NT2/D1 (cell line): ENCODE measurements at regions not wholly inside any gene's neighbourhood (a gene's known extent, or its start where the extent isn't known, plus 50 kb on each side); places are given as distances from the start of the nearest gene placed in this dataset.

Source experiments
- DNase-seq: peaks from one replicate; pipeline ENCODE4 v3.0.0-alpha.2; 2011; ENCODE audit warnings: low read depth, low spot score
- H3K27me3 ChIP-seq: 2 replicates; pipeline ENCODE4 v1.6.0; 2011; ENCODE audit warnings: mild to moderate bottlenecking; ENCODE audit not compliant: insufficient read length, insufficient read depth
- H3K36me3 ChIP-seq: 2 replicates; pipeline ENCODE4 v1.6.1; 2011; ENCODE audit warnings: mild to moderate bottlenecking, low read length, mixed read lengths; ENCODE audit not compliant: insufficient read depth, insufficient read length
- H3K4me1 ChIP-seq: 2 replicates; pipeline ENCODE4 v1.5.1; 2011; ENCODE audit not compliant: insufficient read depth, insufficient read length
- H3K4me3 ChIP-seq: 2 replicates; pipeline ENCODE4 v1.5.1; 2011; ENCODE audit warnings: low read depth; ENCODE audit not compliant: insufficient read length
- H3K9ac ChIP-seq: 2 replicates; pipeline ENCODE4 v1.6.0; 2011; ENCODE audit warnings: low read depth; ENCODE audit not compliant: insufficient read length
- H3K9me3 ChIP-seq: 2 replicates; pipeline ENCODE4 v1.5.1; 2011; ENCODE audit warnings: mild to moderate bottlenecking, low read length; ENCODE audit not compliant: insufficient read depth
- SUZ12 ChIP-seq: IDR thresholded peaks from 2 replicates; pipeline ENCODE4 v1.6.1; 2011; ENCODE audit not compliant: insufficient read length, insufficient read depth; ENCODE audit errors: extremely low read depth
- YY1 ChIP-seq: IDR thresholded peaks from 2 replicates; pipeline ENCODE4 v1.6.1; 2011; ENCODE audit not compliant: insufficient read length, insufficient read depth
- ZNF274 ChIP-seq: IDR thresholded peaks from 2 replicates; pipeline ENCODE4 v1.6.1; 2011; ENCODE audit warnings: mild to moderate bottlenecking, low read depth, low read length

- TF ChIP-seq SUZ12 = no peak
- TF ChIP-seq YY1 = no peak
- TF ChIP-seq ZNF274 = no peak
- no peaks in the 10 kb centered on the region for H3K27me3 ChIP-seq
- H3K4me1 ChIP-seq = peaks cover 4% of the 10 kb centered on the region
- H3K9ac ChIP-seq = no peak overlapping the region
- no peaks in the 10 kb centered on the region for H3K36me3 ChIP-seq
- DNase-seq = no peak
- peaks cover 10% of the 10 kb centered on the region; the same call in 1 of the 2 replicates for H3K9me3 ChIP-seq
- no peak overlapping the region for H3K4me3 ChIP-seq
Measured at GRCh38 chr13:21813844-21814243, 143.0 kb downstream of the FGF9 start.

GRCh38 chr13:21814604-21815003, 143.7 kb downstream of the FGF9 start:
- H3K4me1 ChIP-seq = peaks cover 4% of the 10 kb centered on the region
- no peak for DNase-seq
- H3K9ac ChIP-seq = no peak overlapping the region
- peaks cover 10% of the 10 kb centered on the region; the same call in 1 of the 2 replicates for H3K9me3 ChIP-seq
- no peak for TF ChIP-seq YY1
- TF ChIP-seq SUZ12 = no peak
- no peak for TF ChIP-seq ZNF274
- no peak overlapping the region for H3K4me3 ChIP-seq
- H3K36me3 ChIP-seq = no peaks in the 10 kb centered on the region
- H3K27me3 ChIP-seq = no peaks in the 10 kb centered on the region

GRCh38 chr13:21817878-21818277, 147.0 kb downstream of the FGF9 start:
- DNase-seq = no peak
- Histone ChIP-seq H3K4me1 (no peaks in the 10 kb centered on the region), H3K4me3 (no peak overlapping the region), H3K9ac (no peak overlapping the region), H3K36me3 (no peaks in the 10 kb centered on the region), H3K9me3 (peaks cover 10% of the 10 kb centered on the region; the same call in 1 of the 2 replicates), H3K27me3 (no peaks in the 10 kb centered on the region)
- TF ChIP-seq SUZ12 (no peak), ZNF274 (no peak), YY1 (no peak)

- Histone ChIP-seq H3K27me3 (no peaks in the 10 kb centered on the region), H3K4me1 (no peaks in the 10 kb centered on the region)
- TF ChIP-seq ZNF274 (no peak), YY1 (no peak), SUZ12 (no peak)
Measured at GRCh38 chr13:21822029-21822428, 151.2 kb downstream of the FGF9 start.

GRCh38 chr13:21823416-21823815, 152.5 kb downstream of the FGF9 start:
- no peak overlapping the region for H3K4me3 ChIP-seq
- no peak for DNase-seq
- no peaks in the 10 kb centered on the region for H3K27me3 ChIP-seq
- no peaks in the 10 kb centered on the region for H3K4me1 ChIP-seq
- no peaks in the 10 kb centered on the region; the same call in 1 of the 2 replicates for H3K9me3 ChIP-seq
- TF ChIP-seq YY1 = no peak
- no peak overlapping the region for H3K9ac ChIP-seq
- H3K36me3 ChIP-seq = no peaks in the 10 kb centered on the region

More at GRCh38 chr13:21822029-21822428, 151.2 kb downstream of the FGF9 start:
- no peaks in the 10 kb centered on the region for H3K36me3 ChIP-seq
- H3K9me3 ChIP-seq = peaks cover 10% of the 10 kb centered on the region; the same call in 1 of the 2 replicates
- no peak overlapping the region for H3K4me3 ChIP-seq
- no peak for DNase-seq
- no peak overlapping the region for H3K9ac ChIP-seq

GRCh38 chr13:21823949-21824348, 153.1 kb downstream of the FGF9 start:
- Histone ChIP-seq H3K9ac (no peak overlapping the region), H3K4me1 (no peaks in the 10 kb centered on the region), H3K9me3 (no peaks in the 10 kb centered on the region; the same call in 1 of the 2 replicates), H3K27me3 (no peaks in the 10 kb centered on the region), H3K4me3 (no peak overlapping the region), H3K36me3 (no peaks in the 10 kb centered on the region)
- no peak for DNase-seq
- TF ChIP-seq YY1 (no peak), ZNF274 (no peak), SUZ12 (no peak)

GRCh38 chr13:21825186-21825585, 154.3 kb downstream of the FGF9 start:
- DNase-seq = no peak
- H3K9ac ChIP-seq = no peak overlapping the region
- no peaks in the 10 kb centered on the region for H3K4me1 ChIP-seq
- H3K27me3 ChIP-seq = no peaks in the 10 kb centered on the region
- H3K9me3 ChIP-seq = no peaks in the 10 kb centered on the region; the same call in 1 of the 2 replicates
- TF ChIP-seq YY1 (no peak), ZNF274 (no peak), SUZ12 (no peak)
- no peaks in the 10 kb centered on the region for H3K36me3 ChIP-seq
- no peak overlapping the region for H3K4me3 ChIP-seq

- no peaks in the 10 kb centered on the region for H3K27me3 ChIP-seq
- DNase-seq = no peak
- no peaks in the 10 kb centered on the region for H3K4me1 ChIP-seq
- H3K36me3 ChIP-seq = no peaks in the 10 kb centered on the region
- H3K9me3 ChIP-seq = no peaks in the 10 kb centered on the region; the same call in 1 of the 2 replicates
- TF ChIP-seq YY1 (no peak), SUZ12 (no peak), ZNF274 (no peak)
- no peak overlapping the region for H3K4me3 ChIP-seq
- H3K9ac ChIP-seq = no peak overlapping the region
Measured at GRCh38 chr13:21825801-21826200, 154.9 kb downstream of the FGF9 start.
